ENCODE measurements at regions not wholly inside any gene's neighbourhood (a gene's known extent, or its start where the extent isn't known, plus 50 kb on each side); places are given as distances from the start of the nearest gene placed in this dataset.

DNA sequence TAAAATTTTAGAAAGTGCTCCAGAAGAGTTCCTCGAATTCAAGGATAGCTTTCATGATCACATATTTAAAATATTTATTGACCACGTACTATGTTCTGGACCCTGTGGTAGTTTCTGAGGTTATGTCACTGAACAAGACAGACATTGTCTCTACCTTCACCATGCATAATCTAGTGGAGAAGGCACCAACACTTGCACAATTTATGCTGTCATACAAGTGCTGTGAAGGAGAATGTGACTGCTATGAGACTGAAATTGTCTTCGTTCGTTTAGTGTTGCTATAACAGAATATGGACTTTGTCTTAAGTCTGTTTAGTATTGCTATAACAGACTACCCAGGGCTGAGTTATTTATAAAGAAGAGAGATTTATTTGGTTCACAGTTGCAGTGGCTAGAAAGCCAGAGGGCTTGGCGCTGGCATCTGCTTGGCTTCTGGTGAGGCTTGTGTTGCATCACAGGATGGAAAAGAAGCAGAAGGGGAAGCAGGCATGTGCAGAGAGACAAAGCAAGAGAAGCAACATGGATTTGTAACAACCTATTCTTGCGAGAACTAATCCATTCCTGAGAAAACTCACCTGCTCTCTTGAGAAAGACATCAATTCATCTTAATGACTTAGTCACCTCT, 50.0 kb upstream of the RFX8 start:
- Histone ChIP-seq H3K36me3 (ENCODE audit: control insufficient read depth, insufficient read depth, low read length) (no peaks in the 10 kb centered on the region), H3K4me2 (ENCODE audit: low read length) (no peak overlapping the region), H3K9me3 (ENCODE audit: control insufficient read depth, low read length) (no peaks in the 10 kb centered on the region), H3K27me3 (ENCODE audit: control insufficient read depth, insufficient read depth, low read length) (no peaks in the 10 kb centered on the region), H3K4me3 (ENCODE audit: low read depth, low read length) (no peak overlapping the region), H3K9ac (no peak overlapping the region), H3K79me2 (no peaks in the 10 kb centered on the region), H2AFZ (no peak overlapping the region), H3K4me1 (no peaks in the 10 kb centered on the region), H3K27ac (no peak overlapping the region)
- TF ChIP-seq, protein P1, sequence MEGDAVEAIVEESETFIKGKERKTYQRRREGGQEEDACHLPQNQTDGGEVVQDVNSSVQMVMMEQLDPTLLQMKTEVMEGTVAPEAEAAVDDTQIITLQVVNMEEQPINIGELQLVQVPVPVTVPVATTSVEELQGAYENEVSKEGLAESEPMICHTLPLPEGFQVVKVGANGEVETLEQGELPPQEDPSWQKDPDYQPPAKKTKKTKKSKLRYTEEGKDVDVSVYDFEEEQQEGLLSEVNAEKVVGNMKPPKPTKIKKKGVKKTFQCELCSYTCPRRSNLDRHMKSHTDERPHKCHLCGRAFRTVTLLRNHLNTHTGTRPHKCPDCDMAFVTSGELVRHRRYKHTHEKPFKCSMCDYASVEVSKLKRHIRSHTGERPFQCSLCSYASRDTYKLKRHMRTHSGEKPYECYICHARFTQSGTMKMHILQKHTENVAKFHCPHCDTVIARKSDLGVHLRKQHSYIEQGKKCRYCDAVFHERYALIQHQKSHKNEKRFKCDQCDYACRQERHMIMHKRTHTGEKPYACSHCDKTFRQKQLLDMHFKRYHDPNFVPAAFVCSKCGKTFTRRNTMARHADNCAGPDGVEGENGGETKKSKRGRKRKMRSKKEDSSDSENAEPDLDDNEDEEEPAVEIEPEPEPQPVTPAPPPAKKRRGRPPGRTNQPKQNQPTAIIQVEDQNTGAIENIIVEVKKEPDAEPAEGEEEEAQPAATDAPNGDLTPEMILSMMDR (IDR thresholded peaks at IDR 0.05): no peak
